Nucleus accumbens (tissue), 56 donors: ENCODE measurements at regions not wholly inside any gene's neighbourhood (a gene's known extent, or its start where the extent isn't known, plus 50 kb on each side); places are given as distances from the start of the nearest gene placed in this dataset.
"Not testable (repeated sequence)": the region's sequence is repeated elsewhere in the genome, so short reads cannot be mapped to it uniquely, and the experiment has no call there.

Source experiments
- DNase-seq, 56 donors: peaks; one replicate each; lab custom pipeline; 2025; lab: John Stamatoyannopoulos, UW

DNA sequence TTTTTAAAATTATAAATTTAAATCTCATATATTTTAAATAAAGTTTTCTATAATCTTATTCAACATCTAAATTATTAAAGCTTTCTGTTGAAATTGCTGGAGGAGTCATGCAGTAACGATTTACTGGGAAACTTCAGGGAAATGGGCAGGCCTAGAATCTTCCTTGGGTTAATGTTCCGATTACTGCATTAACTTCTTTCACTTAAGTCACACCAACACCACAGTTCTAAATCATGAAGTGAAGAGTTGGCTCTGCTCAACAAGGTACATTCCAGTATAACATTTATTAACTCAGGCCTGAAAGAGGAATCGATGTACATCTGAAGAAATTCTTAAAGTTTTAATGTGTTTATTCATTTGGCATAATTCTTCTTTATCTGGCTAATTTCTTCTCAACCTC lies 244.3 kb downstream of the CCER1 start:
- DNase-seq, result no peak

DNA sequence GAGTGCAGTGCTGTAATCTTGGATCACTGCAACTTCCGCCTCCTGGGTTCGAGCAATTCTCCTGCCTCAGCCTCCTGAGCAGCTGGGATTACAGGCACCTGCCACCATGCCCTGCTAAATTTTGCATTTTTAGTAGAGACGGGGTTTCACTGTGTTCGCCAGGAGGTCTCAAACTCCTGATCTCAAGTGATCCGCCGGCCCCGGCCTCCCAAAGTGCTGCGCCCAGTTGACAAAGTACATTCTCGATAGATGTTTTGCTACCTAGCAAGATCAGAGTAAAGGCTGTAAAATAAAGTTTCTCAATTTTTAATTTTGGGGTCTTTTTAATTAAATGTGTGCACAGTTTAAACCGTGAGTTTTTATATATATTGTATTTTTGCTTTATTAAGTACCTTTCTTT lies 248.9 kb downstream of the CCER1 start:
- DNase-seq, result no peak

DNA sequence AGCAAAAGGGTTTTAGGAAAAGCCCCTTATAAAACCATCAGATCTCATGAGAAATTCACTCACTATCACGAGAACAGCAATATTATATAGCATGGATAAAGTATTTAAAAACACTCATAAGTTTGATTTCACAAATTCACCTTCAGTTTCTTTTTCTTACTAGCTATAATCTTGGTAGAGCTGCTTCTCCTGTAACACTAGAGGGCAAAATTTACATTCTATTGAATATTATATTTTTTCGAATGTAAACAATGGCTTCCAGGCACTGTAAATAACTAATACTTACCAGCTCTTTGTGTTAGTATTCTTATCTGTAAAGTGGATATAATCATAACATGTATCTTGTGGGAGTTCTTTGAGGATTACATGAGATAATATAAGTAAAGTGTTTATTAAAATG lies 259.6 kb downstream of the CCER1 start:
- no peak for DNase-seq

DNA sequence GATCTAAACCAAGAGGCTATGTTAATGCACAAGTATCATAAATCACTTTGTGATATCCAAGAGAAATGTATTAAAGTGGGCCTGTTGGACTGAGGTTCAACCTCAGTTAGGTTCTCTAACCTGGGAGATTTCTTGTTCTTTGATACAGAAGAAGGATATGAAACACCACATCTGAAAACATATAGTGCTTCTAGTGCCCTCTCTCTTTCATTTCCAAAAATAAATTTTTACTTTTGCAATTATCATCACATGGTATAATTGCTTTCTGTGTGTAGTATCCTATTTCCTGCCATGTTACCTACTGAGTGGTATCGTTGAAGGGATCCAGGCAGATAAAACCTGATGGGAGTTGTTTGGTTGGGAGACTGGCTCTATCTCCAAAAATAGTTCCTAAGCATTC lies 264.9 kb downstream of the CCER1 start:
- no peak for DNase-seq

DNA sequence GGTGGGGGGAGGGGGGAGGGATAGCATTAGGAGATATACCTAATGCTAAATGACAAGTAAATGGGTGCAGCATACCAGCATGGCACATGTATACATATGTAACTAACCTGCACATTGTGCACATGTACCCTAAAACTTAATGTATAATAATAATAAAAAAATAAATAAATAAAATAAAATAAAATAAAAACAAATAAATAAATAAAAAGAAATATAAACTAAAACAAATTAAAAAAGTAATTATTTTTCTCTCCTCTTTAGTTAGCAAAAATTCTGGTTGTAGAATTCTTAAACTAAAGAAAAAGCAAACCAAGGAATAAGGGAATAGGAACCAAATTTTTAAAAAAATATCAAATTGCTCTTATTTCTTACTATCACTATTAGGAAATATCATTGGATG lies 267.3 kb downstream of the CCER1 start:
- not testable (repeated sequence) for DNase-seq

DNA sequence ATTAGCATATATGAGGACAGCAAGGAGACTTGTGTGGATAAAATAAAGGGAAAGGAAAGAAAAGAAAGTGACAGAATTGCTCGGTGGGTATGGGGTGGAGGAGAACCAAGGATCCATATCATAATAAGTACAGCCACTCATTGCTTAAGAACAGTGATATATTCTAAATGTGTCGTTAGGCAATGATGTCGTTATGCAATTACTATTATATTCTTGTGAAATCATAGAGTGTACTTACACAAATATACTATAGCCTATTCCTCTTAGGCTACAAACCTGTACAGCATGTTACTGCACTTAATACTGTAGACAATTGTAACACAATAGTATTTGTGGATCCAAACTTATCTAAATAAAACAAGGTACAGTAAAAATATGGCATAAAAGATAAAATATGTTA lies 271.1 kb downstream of the CCER1 start:
- no peak for DNase-seq

DNA sequence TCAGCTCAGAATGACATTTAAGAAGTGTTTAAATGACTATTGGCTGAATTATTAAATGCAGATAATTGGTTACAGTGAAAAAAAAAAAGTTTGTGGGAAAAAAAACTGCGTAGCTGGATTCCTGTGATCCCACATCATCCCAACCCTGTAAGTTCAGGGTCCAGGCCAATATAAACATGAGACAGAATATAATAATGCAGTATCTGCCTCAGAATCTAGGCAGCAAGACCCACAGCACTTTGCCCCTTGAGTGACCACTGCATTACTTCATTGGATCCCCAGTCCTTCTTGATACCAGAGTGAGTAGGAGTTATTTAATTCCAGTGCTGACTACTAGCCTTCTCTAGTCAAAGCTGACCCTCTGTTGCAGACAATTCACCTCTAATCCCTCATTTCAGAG lies 272.6 kb downstream of the CCER1 start:
- no peak for DNase-seq

DNA sequence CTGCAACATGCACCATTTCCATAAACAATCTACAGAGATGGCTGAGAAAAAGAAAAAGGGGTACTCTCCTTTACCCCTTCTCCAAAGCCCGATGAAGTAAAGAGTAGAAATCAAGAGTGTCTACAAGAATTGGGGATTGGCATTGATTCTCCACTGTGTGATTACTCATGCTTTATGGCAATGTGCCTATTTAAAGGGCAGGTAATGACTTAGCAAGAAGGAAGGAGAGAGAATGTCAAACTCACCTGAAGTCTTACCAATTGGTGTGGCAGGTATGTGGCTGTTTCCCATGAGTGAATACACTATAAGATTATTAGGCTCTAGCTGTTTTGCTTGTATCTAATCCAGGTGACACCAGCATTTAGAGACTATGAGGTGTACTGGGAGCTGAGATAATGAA lies 275.3 kb downstream of the CCER1 start:
- no peak for DNase-seq

DNA sequence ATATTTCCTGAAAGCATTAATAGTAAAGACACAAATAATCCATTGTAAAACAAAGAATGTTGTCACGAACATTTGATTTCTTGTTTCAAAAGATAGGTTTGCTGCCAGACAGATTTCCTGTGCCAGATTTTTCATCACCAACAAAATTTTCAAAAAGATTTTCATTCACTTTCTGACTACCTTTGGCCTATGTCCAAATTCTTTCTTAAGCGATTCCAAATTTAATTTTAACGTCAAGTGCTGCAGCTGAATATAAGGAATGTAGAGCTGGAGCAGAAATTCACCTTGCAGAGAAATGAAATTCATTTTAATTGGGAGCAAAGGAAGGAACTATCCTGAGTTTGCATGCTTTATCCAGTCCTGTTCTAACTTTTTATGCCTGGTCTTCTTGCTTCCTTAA lies 277.4 kb downstream of the CCER1 start:
- DNase-seq, result no peak

DNA sequence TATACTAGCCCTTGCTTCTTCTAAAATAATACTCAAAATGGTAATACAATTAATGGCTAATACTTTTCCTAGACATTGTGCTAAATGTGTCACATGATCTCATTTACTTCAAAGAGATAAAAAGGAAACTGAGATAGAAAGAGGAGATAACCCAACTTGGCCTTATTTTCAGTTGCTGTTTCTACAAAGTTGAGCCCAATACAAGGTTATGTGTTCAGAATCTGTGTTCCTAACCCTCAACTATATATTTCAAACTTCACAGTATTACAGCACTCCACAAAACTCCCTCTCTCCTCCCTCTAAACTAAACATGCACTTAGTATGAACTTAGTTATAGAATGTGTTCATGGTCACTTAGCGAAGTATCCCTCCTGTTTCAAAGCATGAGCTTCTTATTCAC lies 277.9 kb downstream of the CCER1 start:
- no peak for DNase-seq

DNA sequence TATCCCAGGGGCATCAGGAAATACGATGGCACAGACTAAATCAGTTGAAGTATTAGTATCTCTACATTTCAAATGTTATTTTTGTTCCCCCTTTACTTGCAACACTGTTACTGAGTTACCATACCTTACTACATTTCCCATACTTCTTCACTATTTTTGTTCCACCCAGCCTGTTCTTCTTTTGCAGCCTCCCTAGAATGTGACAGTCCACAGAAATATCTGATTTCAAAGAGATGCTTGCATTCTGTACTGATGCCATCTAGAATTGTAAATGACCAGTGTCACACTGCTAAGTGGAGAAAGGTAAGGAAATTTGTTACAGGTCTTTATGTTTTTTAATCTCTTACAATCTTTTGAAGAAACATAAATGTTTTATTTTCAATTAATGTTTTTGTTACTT lies 279.9 kb downstream of the CCER1 start:
- DNase-seq, result no peak

DNA sequence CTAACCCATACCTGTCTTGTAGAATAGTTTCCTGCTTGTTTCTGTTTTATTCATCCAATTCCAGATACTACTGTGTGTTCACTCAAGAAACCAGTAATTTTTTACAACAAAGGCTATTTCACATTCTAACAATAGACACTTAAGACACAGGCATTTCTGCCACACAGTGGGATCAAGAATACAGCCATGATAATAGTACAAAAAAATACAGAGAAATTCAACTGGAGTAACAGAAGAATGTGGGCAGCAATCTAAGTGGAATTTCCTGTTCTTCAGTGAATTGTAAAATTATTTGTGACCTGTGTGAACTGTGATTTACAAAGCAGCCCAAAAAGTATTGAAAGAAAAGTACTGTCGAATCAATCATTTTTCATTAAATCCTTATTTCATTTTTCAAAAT lies 282.9 kb downstream of the CCER1 start:
- no peak for DNase-seq

DNA sequence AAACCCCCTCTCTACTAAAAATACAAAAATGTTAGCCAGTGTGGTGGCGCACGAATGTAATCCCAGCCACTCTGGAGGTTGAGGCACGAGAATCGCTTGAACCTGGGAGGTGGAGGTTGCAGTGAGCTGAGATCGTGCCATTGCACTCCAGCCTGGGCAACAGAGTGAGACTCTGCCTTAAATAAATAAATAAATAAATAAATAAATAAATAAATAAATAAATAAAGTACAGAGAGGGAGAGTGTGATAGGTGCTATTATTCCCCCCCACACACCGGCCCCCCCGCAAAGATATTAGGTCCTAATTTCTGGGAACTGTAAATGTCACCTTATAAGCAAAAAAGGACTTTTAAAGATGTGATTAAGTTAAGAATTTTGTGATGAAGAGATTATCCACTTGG lies 291.0 kb downstream of the CCER1 start:
- not testable (repeated sequence) for DNase-seq

DNA sequence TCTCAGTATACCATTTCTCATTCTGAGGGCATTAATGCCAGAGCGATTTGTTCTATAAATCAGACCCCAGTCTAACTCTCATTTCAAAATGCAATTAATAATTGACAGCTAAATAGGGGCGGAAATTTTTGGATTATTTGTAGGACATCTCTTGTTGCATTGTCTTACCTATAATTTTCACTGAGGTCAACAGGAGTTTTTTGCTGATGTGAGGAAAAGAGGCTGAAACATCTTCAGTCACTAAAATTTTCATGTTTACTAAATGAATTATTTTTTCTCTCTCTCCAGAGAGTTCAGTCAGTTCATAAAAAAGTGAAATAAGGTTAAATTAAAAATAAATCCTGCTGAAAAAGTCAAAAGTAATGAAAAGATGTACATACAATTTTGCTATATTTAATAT lies 295.9 kb downstream of the CCER1 start:
- DNase-seq, result no peak

DNA sequence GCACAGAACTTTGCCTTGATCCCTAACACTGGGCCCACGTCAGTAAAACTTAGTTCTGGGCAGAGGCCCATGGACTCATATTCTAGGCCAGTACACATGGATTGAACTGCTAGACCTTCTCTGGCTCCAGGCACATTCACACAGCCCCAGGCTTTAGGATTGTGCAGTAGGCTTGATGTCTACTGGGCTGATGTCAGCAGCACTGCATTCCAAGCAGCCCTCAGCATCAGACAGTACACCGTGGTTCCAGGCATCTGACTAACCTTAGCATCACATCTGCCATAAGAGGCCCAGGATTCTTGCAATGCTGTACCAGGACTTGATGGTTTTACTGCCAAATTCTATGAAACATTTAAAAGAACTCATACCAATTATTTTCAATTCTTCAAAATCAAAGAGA lies 301.9 kb downstream of the CCER1 start:
- no peak for DNase-seq

DNA sequence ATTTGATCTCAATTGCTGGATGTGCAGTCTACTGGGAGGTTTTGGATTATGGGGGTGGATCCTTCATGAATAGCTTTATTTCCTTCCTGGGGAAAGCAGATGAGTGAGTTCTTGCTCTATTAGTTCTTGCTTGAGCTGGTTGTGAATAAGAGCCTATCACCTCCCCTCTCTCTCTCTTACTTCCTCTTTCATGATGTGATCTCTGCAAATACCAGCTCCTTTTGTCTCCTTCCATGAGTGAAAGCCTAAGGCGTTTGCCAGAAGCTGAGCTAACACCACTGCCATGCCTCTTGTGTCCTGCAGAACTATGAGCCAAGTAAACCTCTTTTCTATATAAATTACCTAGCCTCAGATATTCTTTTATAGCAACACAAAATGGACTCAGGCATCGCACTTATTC lies 302.7 kb downstream of the CCER1 start:
- DNase-seq, result no peak

DNA sequence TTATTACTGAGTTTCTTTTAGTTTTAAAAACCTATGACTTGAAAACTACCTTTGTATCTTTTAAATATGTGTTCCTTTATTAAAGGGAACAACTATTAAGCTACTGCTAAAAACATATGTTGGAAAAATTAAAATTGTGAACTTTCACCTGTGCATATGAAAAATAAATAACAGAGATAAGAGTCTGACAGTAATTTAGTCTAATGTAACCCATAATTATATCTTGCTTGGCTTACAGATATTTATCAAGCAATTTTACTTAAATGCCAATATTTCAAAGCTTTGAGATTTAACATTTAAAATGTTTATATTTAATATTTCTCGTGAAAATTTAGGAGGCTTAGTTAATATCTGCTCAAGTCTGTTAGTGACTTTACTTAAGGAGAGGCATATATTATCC lies 309.8 kb downstream of the CCER1 start:
- no peak for DNase-seq

DNA sequence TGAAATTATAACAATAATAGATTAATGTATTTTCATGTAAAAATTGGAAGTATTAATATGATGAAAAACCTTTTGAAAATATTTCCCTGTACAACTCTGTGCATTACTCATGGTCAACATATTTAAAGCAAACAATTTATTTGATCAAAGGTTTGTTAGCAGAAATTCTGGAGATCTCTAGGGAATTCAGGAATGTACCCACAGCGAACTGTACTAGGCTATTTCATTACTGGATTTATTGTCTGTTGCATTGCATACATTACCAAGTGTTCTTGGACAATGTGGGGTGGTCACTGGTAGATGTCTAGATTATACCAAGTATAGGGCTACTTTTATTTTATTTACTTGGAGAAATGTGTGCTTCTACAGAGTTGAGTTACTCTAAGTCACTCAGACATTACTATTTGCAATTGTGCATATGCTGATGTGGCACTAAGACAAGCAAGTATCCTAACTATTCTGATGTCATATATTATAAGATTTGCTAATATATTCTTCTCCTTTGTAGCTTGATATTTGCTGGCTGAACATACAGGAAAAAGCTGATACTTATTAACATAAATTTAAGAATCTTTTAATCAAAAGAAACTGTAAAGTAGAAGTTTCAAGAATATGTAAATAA lies 323.3 kb downstream of the CCER1 start:
- no peak for DNase-seq

DNA sequence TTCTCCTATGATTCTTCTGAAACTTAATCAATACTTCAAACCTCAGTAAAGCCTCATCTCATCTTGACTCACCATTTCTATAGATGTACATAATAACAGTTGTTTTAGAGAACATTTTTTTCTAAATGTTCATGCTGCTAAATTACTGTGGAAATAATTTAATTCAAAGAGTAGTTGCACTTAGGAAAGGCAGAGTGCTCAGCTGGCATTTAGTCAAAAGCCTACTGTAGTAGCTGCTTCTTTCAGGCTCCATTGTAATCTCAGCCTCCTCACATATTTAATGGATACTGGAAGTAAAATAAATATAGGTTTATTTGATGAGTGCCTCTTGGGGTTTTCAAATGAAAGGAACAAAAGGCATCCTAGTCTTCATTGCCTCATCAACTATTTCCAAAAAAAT lies 325.0 kb downstream of the CCER1 start:
- no peak for DNase-seq

DNA sequence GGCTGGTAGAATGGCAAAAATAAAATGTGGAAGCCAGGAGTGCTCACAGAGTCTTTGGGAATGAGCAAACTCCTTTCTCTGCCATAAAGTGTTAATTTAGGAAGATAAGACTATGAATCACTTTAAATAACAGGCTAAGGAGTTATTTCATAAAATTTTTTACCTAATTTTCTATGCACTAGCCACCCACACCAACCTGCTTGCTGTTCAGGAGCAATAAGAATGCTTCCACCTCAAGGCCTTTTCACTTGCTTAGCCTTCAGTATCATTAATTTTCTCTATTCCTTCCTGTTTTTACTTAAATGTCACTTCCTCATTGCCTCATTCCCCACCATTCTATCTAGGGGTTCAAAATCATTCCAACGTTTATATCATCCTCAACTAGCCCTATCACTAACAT lies 326.8 kb downstream of the CCER1 start:
- peak in 4 of 56 donors; percentile 1 to 17 (median 12) for DNase-seq

DNA sequence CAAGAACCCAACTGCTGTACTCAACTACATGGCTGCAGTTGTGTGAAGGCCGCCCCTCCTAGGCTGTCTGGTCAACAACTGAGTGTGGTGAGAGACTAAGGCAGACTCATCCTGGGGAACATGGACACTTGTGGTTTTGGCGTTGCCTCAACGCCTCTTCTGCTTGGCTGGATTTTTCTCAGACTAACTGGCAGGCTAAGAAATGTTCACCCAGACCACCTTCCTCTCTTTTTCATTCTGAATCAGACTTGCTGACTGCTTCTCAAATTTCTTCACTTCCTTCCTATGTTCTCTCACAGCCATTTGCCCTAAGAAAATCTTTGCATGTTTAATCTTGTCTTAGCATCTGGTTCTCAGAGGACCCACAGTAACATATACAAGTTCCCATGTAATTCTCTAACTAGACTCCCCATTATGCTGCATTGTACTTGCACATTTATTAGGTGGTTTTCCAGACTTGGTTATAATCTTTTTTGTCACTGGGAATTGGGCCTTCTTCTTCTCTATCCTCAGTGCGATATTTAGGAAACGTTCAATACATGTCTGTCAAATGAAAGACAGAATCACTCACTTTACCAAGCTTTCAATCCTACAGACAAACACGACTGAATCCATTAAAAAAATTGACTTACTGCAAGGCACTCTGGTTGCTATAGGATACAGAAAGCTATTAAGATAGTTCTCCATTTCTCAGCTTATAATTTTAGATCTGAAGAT lies 327.6 kb downstream of the CCER1 start:
- no peak for DNase-seq

DNA sequence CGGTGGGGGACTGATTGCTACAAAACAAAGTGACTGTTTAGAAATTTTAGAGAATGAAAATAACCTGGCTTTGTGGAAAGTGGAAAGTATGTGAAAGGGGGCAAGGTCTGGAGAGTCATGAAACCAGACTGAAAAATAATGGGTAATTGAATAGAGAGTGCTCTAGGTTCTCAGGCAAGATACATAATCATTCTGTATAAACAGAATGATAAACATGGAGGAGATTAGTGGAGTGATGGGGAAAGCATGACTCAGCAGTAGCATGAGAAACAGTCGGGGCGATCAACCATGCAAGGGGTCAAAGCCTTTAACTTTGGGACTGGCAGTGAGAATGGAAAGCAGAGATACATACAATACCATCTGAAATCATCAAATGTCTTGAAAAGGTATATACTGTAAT lies 332.5 kb downstream of the CCER1 start:
- DNase-seq, result no peak

DNA sequence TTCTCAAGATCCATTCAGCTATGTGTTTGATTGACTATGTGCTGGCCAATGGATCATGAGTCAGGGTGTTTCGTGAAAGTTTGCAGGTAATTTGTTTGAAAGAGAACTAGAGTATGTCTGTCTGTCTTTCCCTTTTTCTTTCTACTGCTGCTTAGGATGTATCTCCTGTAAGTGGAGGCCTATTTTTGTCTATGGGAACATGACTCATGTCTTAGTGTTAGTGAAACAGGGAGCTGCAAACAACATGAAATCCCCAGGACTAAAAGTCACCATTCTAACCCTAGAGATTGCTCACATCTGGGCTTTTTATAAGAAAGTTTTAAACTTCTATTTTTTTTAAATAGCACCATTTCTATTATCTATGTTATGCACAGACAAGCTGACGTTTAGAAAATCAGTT lies 333.0 kb downstream of the CCER1 start:
- DNase-seq, result no peak
